Esophagus muscularis mucosa (tissue), 4 donors: ENCODE measurements at regions not wholly inside any gene's neighbourhood (a gene's known extent, or its start where the extent isn't known, plus 50 kb on each side); places are given as distances from the start of the nearest gene placed in this dataset.

Experiments
- DNase-seq: peaks from one replicate; pipeline ENCODE4 v3.0.0-alpha.2; 2017; ENCODE audit errors: extremely low spot score
- H3K27ac ChIP-seq, 4 donors: fragments of 200-600 bp; sonication (generic); replicated peaks in 1 of 4; 1 replicate in 3 of 4; 2 replicates in 1 of 4; pipeline ENCODE4 v1.5.1; 2016 to 2019; ENCODE audit warnings: mild to moderate bottlenecking in 1 of 4
- H3K27me3 ChIP-seq, 4 donors: fragments of 200-600 bp; sonication (generic); one replicate each; pipeline versions ENCODE4 v1.5.1 to v1.6.0; 2016 to 2019
- H3K36me3 ChIP-seq, 4 donors: fragments of 200-600 bp; sonication (generic); one replicate each; pipeline ENCODE4 v1.5.1; 2016 to 2019
- H3K4me1 ChIP-seq, 4 donors: fragments of 200-600 bp; sonication (generic); one replicate each; pipeline ENCODE4 v1.5.1; 2016 to 2019
- H3K4me3 ChIP-seq, 4 donors: fragments of 200-600 bp; sonication (generic); 1 replicate in 2 of 4; 2 replicates in 2 of 4; pipeline ENCODE4 v1.5.1; 2016 to 2019; ENCODE audit warnings: mild to moderate bottlenecking in 4 of 4, moderate library complexity in 1 of 4
- H3K9me3 ChIP-seq, 4 donors: fragments of 200-600 bp; sonication (generic); 1 replicate in 3 of 4; 2 replicates in 1 of 4; pipeline ENCODE4 v1.5.1; 2016 to 2019
- CTCF ChIP-seq, 3 experiments: fragments of 200-600 bp in 2 of 3; fragments of 450-650 bp in 1 of 3; sonication (generic) in 2 of 3; IDR thresholded peaks; one replicate each; pipeline ENCODE4 v1.5.1; 2017 to 2019; ENCODE audit warnings: antibody characterized with exemption in 3 of 3, mild to moderate bottlenecking in 2 of 3, moderate library complexity in 1 of 3
- EP300 ChIP-seq: sonication (generic); formaldehyde crosslinking; IDR thresholded peaks from one replicate; pipeline ENCODE4 v1.6.1; 2017; ENCODE audit warnings: antibody characterized with exemption
- POLR2A ChIP-seq: fragments of 450-650 bp; IDR thresholded peaks from one replicate; pipeline ENCODE4 v1.6.1; 2017; ENCODE audit warnings: antibody characterized with exemption, moderate library complexity, mild to moderate bottlenecking, low read depth
- POLR2AphosphoS5 ChIP-seq, 2 donors: sonication (generic); formaldehyde crosslinking; IDR thresholded peaks; one replicate each; pipeline ENCODE4 v1.6.1; 2017; ENCODE audit warnings: antibody characterized with exemption in 2 of 2
- WGBS: methylation state at CpG from one replicate; pipeline ENCODE4 v1.1.5; 2018; 5-methylcytosine and 5-hydroxymethylcytosine counted together
- intact Hi-C: fragments of 100-400 bp; cut with DNase I; formaldehyde crosslinking; loops from one replicate; pipeline ENCODE4 v1.15.1; 2023

- H3K9me3 ChIP-seq: peaks cover 0 to 15% (median 12%) of the 10 kb centered on the region in 4 donors
- H3K27me3 ChIP-seq: no peaks in the 10 kb centered on the region
- H3K4me1 ChIP-seq: no peaks in the 10 kb centered on the region
- intact Hi-C loops: no loop called here
- H3K27ac ChIP-seq: no peak overlapping the region
- 97% methylated on average over 2 of the region's 2 CpGs for WGBS
- H3K4me3 ChIP-seq: no peak overlapping the region
- no peaks in the 10 kb centered on the region for H3K36me3 ChIP-seq
- TF ChIP-seq EP300 (no peak), POLR2AphosphoS5 (IDR thresholded peaks at IDR 0.05) (no peak), CTCF (IDR thresholded peaks at IDR 0.05) (no peak)
- DNase-seq: no peak
These were observed 135.8 kb upstream of the PRR23C start for GRCh38 chr3:139180489-139180888.

DNA sequence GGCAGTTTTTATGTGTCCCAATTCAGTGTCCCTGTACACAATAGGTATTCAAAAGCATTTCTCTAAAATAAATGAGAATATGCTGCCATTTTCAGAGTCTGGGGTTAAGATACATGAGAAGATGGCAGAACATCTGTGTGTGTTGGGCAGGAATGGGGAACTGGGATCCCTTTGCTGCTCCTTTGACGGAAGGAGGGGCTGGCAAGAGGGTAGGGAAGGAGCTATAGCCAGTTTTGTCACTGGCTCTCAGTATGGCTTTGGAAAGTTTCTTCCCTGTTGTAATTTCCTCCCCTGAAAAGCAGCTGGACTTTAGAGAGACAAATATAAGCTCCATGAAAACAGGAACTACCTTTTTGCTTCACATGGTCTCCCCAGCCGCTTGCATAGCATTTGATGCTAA is 137.5 kb upstream of the PRR23C start:
- intact Hi-C loops: no loop called here
- no peaks in the 10 kb centered on the region for H3K27me3 ChIP-seq

GRCh38 chr3:139182598-139182997 is 137.9 kb upstream of the PRR23C start:
- Histone ChIP-seq H3K4me1 (peaks cover 0 to 5% (median 1%) of the 10 kb centered on the region in 4 donors), H3K27me3 (no peaks in the 10 kb centered on the region), H3K27ac (no peak overlapping the region), H3K36me3 (no peaks in the 10 kb centered on the region), H3K9me3 (peaks cover 0 to 15% (median 12%) of the 10 kb centered on the region in 4 donors), H3K4me3 (no peak overlapping the region)
- TF ChIP-seq CTCF (IDR thresholded peaks at IDR 0.05): no peak
- TF ChIP-seq POLR2AphosphoS5 (IDR thresholded peaks at IDR 0.05): no peak
- TF ChIP-seq POLR2A: no peak
- TF ChIP-seq EP300: no peak
- no peak for DNase-seq
- intact Hi-C loops: no loop called here
- WGBS: 47% methylated on average over 2 of the region's 2 CpGs

More for the DNA sequence above, 137.5 kb upstream of the PRR23C start:
- Histone ChIP-seq H3K27ac (no peak overlapping the region), H3K4me1 (peaks cover 0 to 3% (median under 1%) of the 10 kb centered on the region in 4 donors), H3K36me3 (no peaks in the 10 kb centered on the region), H3K9me3 (peaks cover 0 to 15% (median 12%) of the 10 kb centered on the region in 4 donors), H3K4me3 (no peak overlapping the region)
- TF ChIP-seq CTCF (IDR thresholded peaks at IDR 0.05) (no peak), EP300 (no peak), POLR2A (no peak), POLR2AphosphoS5 (IDR thresholded peaks at IDR 0.05) (no peak)
- WGBS: 41% methylated on average over 2 of the region's 2 CpGs
- no peak for DNase-seq

GRCh38 chr3:139185527-139185926 is 140.8 kb upstream of the PRR23C start:
- WGBS: 100% methylated on average over 2 of the region's 3 CpGs

More at GRCh38 chr3:139185527-139185926, 140.8 kb upstream of the PRR23C start:
- Histone ChIP-seq H3K27ac (no peak overlapping the region), H3K27me3 (no peaks in the 10 kb centered on the region), H3K36me3 (no peaks in the 10 kb centered on the region), H3K9me3 (peaks cover 0 to 9% (median 7%) of the 10 kb centered on the region in 4 donors), H3K4me3 (no peak overlapping the region), H3K4me1 (peaks cover 0 to 5% (median 1%) of the 10 kb centered on the region in 4 donors)
- no peak for TF ChIP-seq CTCF (IDR thresholded peaks at IDR 0.05)
- no peak for TF ChIP-seq EP300
- no peak for TF ChIP-seq POLR2A
- TF ChIP-seq POLR2AphosphoS5 (IDR thresholded peaks at IDR 0.05): no peak
- intact Hi-C loops: no loop called here
- DNase-seq: no peak
